ENCODE measurements at regions not wholly inside any gene's neighbourhood (a gene's known extent, or its start where the extent isn't known, plus 50 kb on each side); places are given as distances from the start of the nearest gene placed in this dataset.

GRCh38 chr2:16287831-16288230 is 347.5 kb downstream of the MYCN start:
- TF ChIP-seq CTCF (IDR thresholded peaks at IDR 0.05) (no peak), POLR2A (IDR thresholded peaks at IDR 0.05) (no peak)
